HG03159 (cell line): ENCODE measurements at regions not wholly inside any gene's neighbourhood (a gene's known extent, or its start where the extent isn't known, plus 50 kb on each side); places are given as distances from the start of the nearest gene placed in this dataset.
"Not testable (repeated sequence)": the region's sequence is repeated elsewhere in the genome, so short reads cannot be mapped to it uniquely, and the experiment has no call there.

ENCODE experiments used
- ATAC-seq: cut with Tn5 transposase; IDR thresholded peaks from one replicate; pipeline ENCODE4 v1.9.1; 2021; ENCODE audit warnings: mild to moderate bottlenecking, moderate library complexity; ENCODE audit not compliant: unreplicated experiment

GRCh38 chr7:120039138-120039537 lies 233.8 kb upstream of the KCND2 start:
- ATAC-seq, result no peak

- no peak for ATAC-seq
Observed at GRCh38 chr7:120041798-120042197, 231.2 kb upstream of the KCND2 start.

GRCh38 chr7:120043250-120043649 lies 229.7 kb upstream of the KCND2 start:
- ATAC-seq, result no peak

GRCh38 chr7:120052884-120053382 lies 220.0 kb upstream of the KCND2 start:
- ATAC-seq, result no peak

GRCh38 chr7:120053390-120053961 lies 219.5 kb upstream of the KCND2 start:
- no peak for ATAC-seq

- no peak for ATAC-seq
Observed at GRCh38 chr7:120054376-120055100, 218.4 kb upstream of the KCND2 start.

- ATAC-seq, result no peak
Observed at GRCh38 chr7:120055300-120055699, 217.7 kb upstream of the KCND2 start.

- ATAC-seq, result no peak
Observed at GRCh38 chr7:120056227-120056626, 216.7 kb upstream of the KCND2 start.

- no peak for ATAC-seq
Observed at GRCh38 chr7:120059641-120060040, 213.3 kb upstream of the KCND2 start.

- no peak for ATAC-seq
Observed at GRCh38 chr7:120060281-120060680, 212.7 kb upstream of the KCND2 start.

GRCh38 chr7:120060875-120061274 lies 212.1 kb upstream of the KCND2 start:
- ATAC-seq, result peak; percentile 46

- ATAC-seq, result peak; percentile 74
Observed at GRCh38 chr7:120064565-120064964, 208.4 kb upstream of the KCND2 start.

- not testable (repeated sequence) for ATAC-seq
Observed at GRCh38 chr7:120066898-120067297, 206.1 kb upstream of the KCND2 start.

GRCh38 chr7:120070201-120070600 lies 202.8 kb upstream of the KCND2 start:
- ATAC-seq, result no peak

GRCh38 chr7:120077777-120078176 lies 195.2 kb upstream of the KCND2 start:
- ATAC-seq, result no peak

GRCh38 chr7:120079022-120079421 lies 194.0 kb upstream of the KCND2 start:
- ATAC-seq, result no peak

- no peak for ATAC-seq
Observed at GRCh38 chr7:120079704-120080103, 193.3 kb upstream of the KCND2 start.

- ATAC-seq, result not testable (repeated sequence)
Observed at GRCh38 chr7:120086468-120086867, 186.5 kb upstream of the KCND2 start.

- ATAC-seq, result no peak
Observed at GRCh38 chr7:120089968-120090367, 183.0 kb upstream of the KCND2 start.

GRCh38 chr7:120091807-120092206 lies 181.2 kb upstream of the KCND2 start:
- ATAC-seq, result no peak

GRCh38 chr7:120097020-120097419 lies 176.0 kb upstream of the KCND2 start:
- no peak for ATAC-seq

GRCh38 chr7:120097774-120098173 lies 175.2 kb upstream of the KCND2 start:
- no peak for ATAC-seq

GRCh38 chr7:120108376-120108775 lies 164.6 kb upstream of the KCND2 start:
- no peak for ATAC-seq
